H1 (cell line): ENCODE measurements at regions not wholly inside any gene's neighbourhood (a gene's known extent, or its start where the extent isn't known, plus 50 kb on each side); places are given as distances from the start of the nearest gene placed in this dataset.

ENCODE experiments used
- NANOG ChIP-seq: IDR thresholded peaks from 2 replicates; pipeline ENCODE4 v1.6.1; 2011; ENCODE audit warnings: low read length, low read depth, mild to moderate bottlenecking, inconsistent platforms; ENCODE audit not compliant: insufficient read depth, poor library complexity, severe bottlenecking
- RBBP5 ChIP-seq: IDR thresholded peaks from 2 replicates; pipeline ENCODE4 v1.7.1; 2012; ENCODE audit warnings: low read depth, mild to moderate bottlenecking, inconsistent platforms, low read length, moderate library complexity, borderline replicate concordance
- TAF1 ChIP-seq: IDR thresholded peaks from 2 replicates; pipeline ENCODE4 v1.6.1; 2011; ENCODE audit warnings: mild to moderate bottlenecking, low read depth, low read length
- TF ChIP-seq, protein P1 (sequence below): IDR thresholded peaks from 2 replicates; pipeline ENCODE4 v1.6.1; 2012; ENCODE audit warnings: inconsistent platforms
- TF ChIP-seq, protein P2 (sequence below): fragments of 300-600 bp; sonication (generic); IDR thresholded peaks from 2 replicates; pipeline ENCODE4 v1.7.1; 2012; ENCODE audit warnings: low read length, moderate library complexity, mild to moderate bottlenecking, inconsistent platforms; ENCODE audit not compliant: insufficient replicate concordance

- TF ChIP-seq, protein P1, sequence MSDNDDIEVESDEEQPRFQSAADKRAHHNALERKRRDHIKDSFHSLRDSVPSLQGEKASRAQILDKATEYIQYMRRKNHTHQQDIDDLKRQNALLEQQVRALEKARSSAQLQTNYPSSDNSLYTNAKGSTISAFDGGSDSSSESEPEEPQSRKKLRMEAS, result no peak
- TF ChIP-seq, protein P2, sequence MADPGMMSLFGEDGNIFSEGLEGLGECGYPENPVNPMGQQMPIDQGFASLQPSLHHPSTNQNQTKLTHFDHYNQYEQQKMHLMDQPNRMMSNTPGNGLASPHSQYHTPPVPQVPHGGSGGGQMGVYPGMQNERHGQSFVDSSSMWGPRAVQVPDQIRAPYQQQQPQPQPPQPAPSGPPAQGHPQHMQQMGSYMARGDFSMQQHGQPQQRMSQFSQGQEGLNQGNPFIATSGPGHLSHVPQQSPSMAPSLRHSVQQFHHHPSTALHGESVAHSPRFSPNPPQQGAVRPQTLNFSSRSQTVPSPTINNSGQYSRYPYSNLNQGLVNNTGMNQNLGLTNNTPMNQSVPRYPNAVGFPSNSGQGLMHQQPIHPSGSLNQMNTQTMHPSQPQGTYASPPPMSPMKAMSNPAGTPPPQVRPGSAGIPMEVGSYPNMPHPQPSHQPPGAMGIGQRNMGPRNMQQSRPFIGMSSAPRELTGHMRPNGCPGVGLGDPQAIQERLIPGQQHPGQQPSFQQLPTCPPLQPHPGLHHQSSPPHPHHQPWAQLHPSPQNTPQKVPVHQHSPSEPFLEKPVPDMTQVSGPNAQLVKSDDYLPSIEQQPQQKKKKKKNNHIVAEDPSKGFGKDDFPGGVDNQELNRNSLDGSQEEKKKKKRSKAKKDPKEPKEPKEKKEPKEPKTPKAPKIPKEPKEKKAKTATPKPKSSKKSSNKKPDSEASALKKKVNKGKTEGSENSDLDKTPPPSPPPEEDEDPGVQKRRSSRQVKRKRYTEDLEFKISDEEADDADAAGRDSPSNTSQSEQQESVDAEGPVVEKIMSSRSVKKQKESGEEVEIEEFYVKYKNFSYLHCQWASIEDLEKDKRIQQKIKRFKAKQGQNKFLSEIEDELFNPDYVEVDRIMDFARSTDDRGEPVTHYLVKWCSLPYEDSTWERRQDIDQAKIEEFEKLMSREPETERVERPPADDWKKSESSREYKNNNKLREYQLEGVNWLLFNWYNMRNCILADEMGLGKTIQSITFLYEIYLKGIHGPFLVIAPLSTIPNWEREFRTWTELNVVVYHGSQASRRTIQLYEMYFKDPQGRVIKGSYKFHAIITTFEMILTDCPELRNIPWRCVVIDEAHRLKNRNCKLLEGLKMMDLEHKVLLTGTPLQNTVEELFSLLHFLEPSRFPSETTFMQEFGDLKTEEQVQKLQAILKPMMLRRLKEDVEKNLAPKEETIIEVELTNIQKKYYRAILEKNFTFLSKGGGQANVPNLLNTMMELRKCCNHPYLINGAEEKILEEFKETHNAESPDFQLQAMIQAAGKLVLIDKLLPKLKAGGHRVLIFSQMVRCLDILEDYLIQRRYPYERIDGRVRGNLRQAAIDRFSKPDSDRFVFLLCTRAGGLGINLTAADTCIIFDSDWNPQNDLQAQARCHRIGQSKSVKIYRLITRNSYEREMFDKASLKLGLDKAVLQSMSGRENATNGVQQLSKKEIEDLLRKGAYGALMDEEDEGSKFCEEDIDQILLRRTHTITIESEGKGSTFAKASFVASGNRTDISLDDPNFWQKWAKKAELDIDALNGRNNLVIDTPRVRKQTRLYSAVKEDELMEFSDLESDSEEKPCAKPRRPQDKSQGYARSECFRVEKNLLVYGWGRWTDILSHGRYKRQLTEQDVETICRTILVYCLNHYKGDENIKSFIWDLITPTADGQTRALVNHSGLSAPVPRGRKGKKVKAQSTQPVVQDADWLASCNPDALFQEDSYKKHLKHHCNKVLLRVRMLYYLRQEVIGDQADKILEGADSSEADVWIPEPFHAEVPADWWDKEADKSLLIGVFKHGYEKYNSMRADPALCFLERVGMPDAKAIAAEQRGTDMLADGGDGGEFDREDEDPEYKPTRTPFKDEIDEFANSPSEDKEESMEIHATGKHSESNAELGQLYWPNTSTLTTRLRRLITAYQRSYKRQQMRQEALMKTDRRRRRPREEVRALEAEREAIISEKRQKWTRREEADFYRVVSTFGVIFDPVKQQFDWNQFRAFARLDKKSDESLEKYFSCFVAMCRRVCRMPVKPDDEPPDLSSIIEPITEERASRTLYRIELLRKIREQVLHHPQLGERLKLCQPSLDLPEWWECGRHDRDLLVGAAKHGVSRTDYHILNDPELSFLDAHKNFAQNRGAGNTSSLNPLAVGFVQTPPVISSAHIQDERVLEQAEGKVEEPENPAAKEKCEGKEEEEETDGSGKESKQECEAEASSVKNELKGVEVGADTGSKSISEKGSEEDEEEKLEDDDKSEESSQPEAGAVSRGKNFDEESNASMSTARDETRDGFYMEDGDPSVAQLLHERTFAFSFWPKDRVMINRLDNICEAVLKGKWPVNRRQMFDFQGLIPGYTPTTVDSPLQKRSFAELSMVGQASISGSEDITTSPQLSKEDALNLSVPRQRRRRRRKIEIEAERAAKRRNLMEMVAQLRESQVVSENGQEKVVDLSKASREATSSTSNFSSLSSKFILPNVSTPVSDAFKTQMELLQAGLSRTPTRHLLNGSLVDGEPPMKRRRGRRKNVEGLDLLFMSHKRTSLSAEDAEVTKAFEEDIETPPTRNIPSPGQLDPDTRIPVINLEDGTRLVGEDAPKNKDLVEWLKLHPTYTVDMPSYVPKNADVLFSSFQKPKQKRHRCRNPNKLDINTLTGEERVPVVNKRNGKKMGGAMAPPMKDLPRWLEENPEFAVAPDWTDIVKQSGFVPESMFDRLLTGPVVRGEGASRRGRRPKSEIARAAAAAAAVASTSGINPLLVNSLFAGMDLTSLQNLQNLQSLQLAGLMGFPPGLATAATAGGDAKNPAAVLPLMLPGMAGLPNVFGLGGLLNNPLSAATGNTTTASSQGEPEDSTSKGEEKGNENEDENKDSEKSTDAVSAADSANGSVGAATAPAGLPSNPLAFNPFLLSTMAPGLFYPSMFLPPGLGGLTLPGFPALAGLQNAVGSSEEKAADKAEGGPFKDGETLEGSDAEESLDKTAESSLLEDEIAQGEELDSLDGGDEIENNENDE, result no peak
- TF ChIP-seq NANOG (no peak), RBBP5 (no peak), TAF1 (no peak)
Measured at GRCh38 chr18:11215216-11215615, 65.8 kb upstream of the PIEZO2 start (continued).
